Medulla oblongata (tissue), 1 donor: ENCODE measurements at regions not wholly inside any gene's neighbourhood (a gene's known extent, or its start where the extent isn't known, plus 50 kb on each side); places are given as distances from the start of the nearest gene placed in this dataset.
"Not testable (repeated sequence)": the region's sequence is repeated elsewhere in the genome, so short reads cannot be mapped to it uniquely, and the experiment has no call there.

Source experiments
- DNase-seq: peaks from one replicate; pipeline ENCODE4 v3.0.0-alpha.2; 2015; ENCODE audit errors: extremely low spot score

- no peak for DNase-seq
These were observed 273.6 kb downstream of the FBXO8 start for GRCh38 chr4:174009686-174010451.

- no peak for DNase-seq
These were observed 278.0 kb downstream of the FBXO8 start for GRCh38 chr4:174005422-174005821.

- no peak for DNase-seq
These were observed 284.9 kb downstream of the FBXO8 start for GRCh38 chr4:173998471-173999144.

- not testable (repeated sequence) for DNase-seq
These were observed 287.7 kb downstream of the FBXO8 start for GRCh38 chr4:173995779-173996178.

GRCh38 chr4:173991814-173992213, 291.7 kb downstream of the FBXO8 start:
- DNase-seq, result no peak

- DNase-seq, result no peak
These were observed 292.2 kb downstream of the FBXO8 start for GRCh38 chr4:173991316-173991715.

GRCh38 chr4:173990869-173991210, 292.6 kb downstream of the FBXO8 start:
- DNase-seq, result no peak

GRCh38 chr4:173990126-173990868, 293.2 kb downstream of the FBXO8 start:
- DNase-seq, result peak; percentile 34

- not testable (repeated sequence) for DNase-seq
These were observed 319.9 kb downstream of the FBXO8 start for GRCh38 chr4:173963523-173963922.

- no peak for DNase-seq
These were observed 323.1 kb downstream of the FBXO8 start for GRCh38 chr4:173960398-173960797.

GRCh38 chr4:173958445-173958844, 325.0 kb downstream of the FBXO8 start:
- no peak for DNase-seq

- no peak for DNase-seq
These were observed 339.9 kb downstream of the FBXO8 start for GRCh38 chr4:173943547-173943946.

GRCh38 chr4:173940146-173940545, 343.3 kb downstream of the FBXO8 start:
- DNase-seq, result no peak

- no peak for DNase-seq
These were observed 345.7 kb downstream of the FBXO8 start for GRCh38 chr4:173937631-173938270.

GRCh38 chr4:173936861-173937260, 346.6 kb downstream of the FBXO8 start:
- no peak for DNase-seq

- DNase-seq, result no peak
These were observed 347.7 kb downstream of the FBXO8 start for GRCh38 chr4:173935622-173936405.

GRCh38 chr4:173934933-173935620, 348.4 kb downstream of the FBXO8 start:
- no peak for DNase-seq

- DNase-seq, result no peak
These were observed 349.3 kb downstream of the FBXO8 start for GRCh38 chr4:173934201-173934600.

- no peak for DNase-seq
These were observed 350.8 kb downstream of the FBXO8 start for GRCh38 chr4:173932701-173933100.

GRCh38 chr4:173930329-173930967, 353.0 kb downstream of the FBXO8 start:
- no peak for DNase-seq
